GM12891 (cell line): ENCODE measurements at regions not wholly inside any gene's neighbourhood (a gene's known extent, or its start where the extent isn't known, plus 50 kb on each side); places are given as distances from the start of the nearest gene placed in this dataset.

Experiments
- PAX5 ChIP-seq: IDR thresholded peaks from 2 replicates; pipeline ENCODE4 v1.6.1; 2011; ENCODE audit warnings: low read length, moderate library complexity, mild to moderate bottlenecking; ENCODE audit not compliant: insufficient read depth, severe bottlenecking
- POLR2A ChIP-seq: IDR thresholded peaks from 2 replicates; pipeline ENCODE4 v1.6.1; 2011; ENCODE audit warnings: low read depth, low read length, control low read depth
- POLR2AphosphoS5 ChIP-seq: IDR thresholded peaks from 2 replicates; pipeline ENCODE4 v1.6.1; 2011; ENCODE audit warnings: low read depth, low read length, control low read depth

DNA sequence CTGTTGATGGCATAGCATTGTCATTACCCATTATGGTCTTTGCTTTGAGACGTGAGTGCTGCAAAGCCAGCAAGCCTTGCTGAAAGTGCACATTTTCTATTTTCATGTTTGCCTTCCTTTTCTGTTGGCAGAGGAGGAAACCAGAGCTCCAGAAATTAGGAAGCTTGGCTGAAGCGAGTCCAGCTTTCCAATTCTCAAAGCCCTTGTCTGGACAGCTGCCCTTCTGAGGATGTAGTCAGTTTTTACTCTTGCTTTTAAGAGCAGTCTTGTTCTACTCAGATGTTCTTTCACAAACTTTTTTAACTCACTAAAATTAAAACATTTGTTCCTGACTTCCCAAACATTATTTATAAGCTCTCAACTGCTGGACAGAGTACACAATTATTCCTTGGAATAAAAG is 93.8 kb downstream of the ICOS start:
- TF ChIP-seq POLR2AphosphoS5: no peak
- TF ChIP-seq POLR2A: no peak
- TF ChIP-seq PAX5: no peak
